NCI-H2029 treated with DMSO at 0.1 percent for 48 hours (cell line): ENCODE measurements at regions not wholly inside any gene's neighbourhood (a gene's known extent, or its start where the extent isn't known, plus 50 kb on each side); places are given as distances from the start of the nearest gene placed in this dataset.
A peak's percentile ranks its signal among the peaks of the same experiment; 100 is the strongest.

Experiments used
- DNase-seq: peaks from one replicate; lab custom pipeline; 2025; lab: John Stamatoyannopoulos, UW

- no peak for DNase-seq
Observed at GRCh38 chr14:94953541-94954260, 183.8 kb upstream of the GSC start.

GRCh38 chr14:94952097-94952496 lies 182.2 kb upstream of the GSC start:
- DNase-seq, result no peak

- DNase-seq, result no peak
Observed at GRCh38 chr14:94946244-94946643, 176.3 kb upstream of the GSC start.

GRCh38 chr14:94945615-94946014 lies 175.7 kb upstream of the GSC start:
- no peak for DNase-seq

- DNase-seq, result no peak
Observed at GRCh38 chr14:94944636-94945258, 174.8 kb upstream of the GSC start.

- no peak for DNase-seq
Observed at GRCh38 chr14:94942601-94943000, 172.7 kb upstream of the GSC start.

GRCh38 chr14:94941311-94941710 lies 171.4 kb upstream of the GSC start:
- no peak for DNase-seq

- no peak for DNase-seq
Observed at GRCh38 chr14:94940263-94940993, 170.5 kb upstream of the GSC start.

GRCh38 chr14:94938016-94938415 lies 168.1 kb upstream of the GSC start:
- DNase-seq, result no peak

GRCh38 chr14:94936901-94937685 lies 167.2 kb upstream of the GSC start:
- DNase-seq, result no peak

GRCh38 chr14:94936401-94936892 lies 166.5 kb upstream of the GSC start:
- DNase-seq, result peak; percentile 14

- DNase-seq, result no peak
Observed at GRCh38 chr14:94935706-94936300, 165.9 kb upstream of the GSC start.

GRCh38 chr14:94934276-94934810 lies 164.4 kb upstream of the GSC start:
- DNase-seq, result no peak

- no peak for DNase-seq
Observed at GRCh38 chr14:94933486-94933885, 163.6 kb upstream of the GSC start.

- DNase-seq, result no peak
Observed at GRCh38 chr14:94932589-94932988, 162.7 kb upstream of the GSC start.

GRCh38 chr14:94930690-94931089 lies 160.8 kb upstream of the GSC start:
- DNase-seq, result no peak

GRCh38 chr14:94929354-94929753 lies 159.4 kb upstream of the GSC start:
- no peak for DNase-seq

GRCh38 chr14:94926176-94926575 lies 156.3 kb upstream of the GSC start:
- no peak for DNase-seq

GRCh38 chr14:94925416-94926173 lies 155.7 kb upstream of the GSC start:
- no peak for DNase-seq

- DNase-seq, result no peak
Observed at GRCh38 chr14:94924189-94924588, 154.3 kb upstream of the GSC start.

GRCh38 chr14:94923786-94924185 lies 153.9 kb upstream of the GSC start:
- DNase-seq, result no peak
